Panc1 (cell line): ENCODE measurements at regions not wholly inside any gene's neighbourhood (a gene's known extent, or its start where the extent isn't known, plus 50 kb on each side); places are given as distances from the start of the nearest gene placed in this dataset.

Source experiments
- TCF7L2 ChIP-seq: IDR thresholded peaks from 2 replicates; pipeline ENCODE4 v1.6.1; 2011; ENCODE audit warnings: mild to moderate bottlenecking, low read depth, low read length, inconsistent platforms
- TF ChIP-seq, protein P1 (sequence below), 2 experiments: IDR thresholded peaks; 2 replicates each; pipeline ENCODE4 v1.6.1; 2011 to 2012; ENCODE audit warnings: low read depth in 2 of 2, control low read depth in 1 of 2, low read length in 1 of 2, mild to moderate bottlenecking in 1 of 2, moderate library complexity in 1 of 2; ENCODE audit not compliant: insufficient read depth in 1 of 2
- TF ChIP-seq, protein P2 (sequence below): fragments of 450-650 bp; IDR thresholded peaks from 2 replicates; pipeline ENCODE4 v1.5.1; 2017; ENCODE audit warnings: mild to moderate bottlenecking

DNA sequence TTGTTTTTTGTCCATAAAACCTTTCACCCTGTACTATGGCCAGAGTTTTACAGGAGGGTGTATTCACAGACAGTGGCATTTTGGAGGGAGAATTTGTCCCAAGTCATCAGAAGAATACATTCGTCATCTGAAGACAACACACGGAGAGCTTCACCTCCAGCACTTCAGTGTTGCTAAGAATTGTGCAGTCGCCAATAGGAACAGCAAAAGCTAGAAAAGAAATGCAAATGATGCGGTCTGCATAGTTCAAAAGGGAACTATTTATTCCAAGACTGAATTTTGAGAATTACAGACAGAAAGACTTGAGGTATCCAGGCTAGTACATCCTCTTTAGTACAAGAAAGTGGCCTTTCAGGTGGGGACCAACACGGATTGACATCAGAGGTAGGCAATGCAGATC is 399.2 kb upstream of the KIF2A start:
- TF ChIP-seq TCF7L2: no peak
- TF ChIP-seq, protein P1, sequence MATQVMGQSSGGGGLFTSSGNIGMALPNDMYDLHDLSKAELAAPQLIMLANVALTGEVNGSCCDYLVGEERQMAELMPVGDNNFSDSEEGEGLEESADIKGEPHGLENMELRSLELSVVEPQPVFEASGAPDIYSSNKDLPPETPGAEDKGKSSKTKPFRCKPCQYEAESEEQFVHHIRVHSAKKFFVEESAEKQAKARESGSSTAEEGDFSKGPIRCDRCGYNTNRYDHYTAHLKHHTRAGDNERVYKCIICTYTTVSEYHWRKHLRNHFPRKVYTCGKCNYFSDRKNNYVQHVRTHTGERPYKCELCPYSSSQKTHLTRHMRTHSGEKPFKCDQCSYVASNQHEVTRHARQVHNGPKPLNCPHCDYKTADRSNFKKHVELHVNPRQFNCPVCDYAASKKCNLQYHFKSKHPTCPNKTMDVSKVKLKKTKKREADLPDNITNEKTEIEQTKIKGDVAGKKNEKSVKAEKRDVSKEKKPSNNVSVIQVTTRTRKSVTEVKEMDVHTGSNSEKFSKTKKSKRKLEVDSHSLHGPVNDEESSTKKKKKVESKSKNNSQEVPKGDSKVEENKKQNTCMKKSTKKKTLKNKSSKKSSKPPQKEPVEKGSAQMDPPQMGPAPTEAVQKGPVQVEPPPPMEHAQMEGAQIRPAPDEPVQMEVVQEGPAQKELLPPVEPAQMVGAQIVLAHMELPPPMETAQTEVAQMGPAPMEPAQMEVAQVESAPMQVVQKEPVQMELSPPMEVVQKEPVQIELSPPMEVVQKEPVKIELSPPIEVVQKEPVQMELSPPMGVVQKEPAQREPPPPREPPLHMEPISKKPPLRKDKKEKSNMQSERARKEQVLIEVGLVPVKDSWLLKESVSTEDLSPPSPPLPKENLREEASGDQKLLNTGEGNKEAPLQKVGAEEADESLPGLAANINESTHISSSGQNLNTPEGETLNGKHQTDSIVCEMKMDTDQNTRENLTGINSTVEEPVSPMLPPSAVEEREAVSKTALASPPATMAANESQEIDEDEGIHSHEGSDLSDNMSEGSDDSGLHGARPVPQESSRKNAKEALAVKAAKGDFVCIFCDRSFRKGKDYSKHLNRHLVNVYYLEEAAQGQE (IDR thresholded peaks at IDR 0.05; ENCODE audit: insufficient read depth in 1 of 2, low read depth in 2 of 2, low read length in 1 of 2): no peak
- TF ChIP-seq, protein P2, sequence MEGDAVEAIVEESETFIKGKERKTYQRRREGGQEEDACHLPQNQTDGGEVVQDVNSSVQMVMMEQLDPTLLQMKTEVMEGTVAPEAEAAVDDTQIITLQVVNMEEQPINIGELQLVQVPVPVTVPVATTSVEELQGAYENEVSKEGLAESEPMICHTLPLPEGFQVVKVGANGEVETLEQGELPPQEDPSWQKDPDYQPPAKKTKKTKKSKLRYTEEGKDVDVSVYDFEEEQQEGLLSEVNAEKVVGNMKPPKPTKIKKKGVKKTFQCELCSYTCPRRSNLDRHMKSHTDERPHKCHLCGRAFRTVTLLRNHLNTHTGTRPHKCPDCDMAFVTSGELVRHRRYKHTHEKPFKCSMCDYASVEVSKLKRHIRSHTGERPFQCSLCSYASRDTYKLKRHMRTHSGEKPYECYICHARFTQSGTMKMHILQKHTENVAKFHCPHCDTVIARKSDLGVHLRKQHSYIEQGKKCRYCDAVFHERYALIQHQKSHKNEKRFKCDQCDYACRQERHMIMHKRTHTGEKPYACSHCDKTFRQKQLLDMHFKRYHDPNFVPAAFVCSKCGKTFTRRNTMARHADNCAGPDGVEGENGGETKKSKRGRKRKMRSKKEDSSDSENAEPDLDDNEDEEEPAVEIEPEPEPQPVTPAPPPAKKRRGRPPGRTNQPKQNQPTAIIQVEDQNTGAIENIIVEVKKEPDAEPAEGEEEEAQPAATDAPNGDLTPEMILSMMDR: no peak
